ENCODE measurements at regions not wholly inside any gene's neighbourhood (a gene's known extent, or its start where the extent isn't known, plus 50 kb on each side); places are given as distances from the start of the nearest gene placed in this dataset.
A peak's percentile ranks its signal among the peaks of the same experiment; 100 is the strongest.
"Not testable (repeated sequence)": the region's sequence is repeated elsewhere in the genome, so short reads cannot be mapped to it uniquely, and the experiment has no call there.

GRCh38 chr10:33695536-33695935 lies 361.1 kb upstream of the NRP1 start:
- Histone ChIP-seq H2BK5ac (ENCODE audit: low read depth, low read length, poor library complexity, severe bottlenecking) (no peak overlapping the region), H3K14ac (ENCODE audit: low read length in 2 of 2) (no peak overlapping the region), H3K36me3 (ENCODE audit: control insufficient read depth in 1 of 2, insufficient read depth in 2 of 2, low read depth in 1 of 2, low read length in 2 of 2) (no peaks in the 10 kb centered on the region), H3K4me2 (ENCODE audit: low read length, poor library complexity, severe bottlenecking) (no peak overlapping the region), H3K4me1 (ENCODE audit: control insufficient read depth, insufficient read depth, low read depth, low read length) (no peaks in the 10 kb centered on the region), H3K79me1 (replicated peaks; ENCODE audit: low read length, poor library complexity, severe bottlenecking) (no peaks in the 10 kb centered on the region), H3K23ac (ENCODE audit: low read length in 2 of 2) (no peak overlapping the region), H3K4me3 (ENCODE audit: insufficient read depth in 1 of 2, low read depth in 1 of 2, low read length in 2 of 2) (no peak overlapping the region), H3K27ac (ENCODE audit: low read length, poor library complexity, severe bottlenecking) (no peak overlapping the region), H3K27me3 (ENCODE audit: control insufficient read depth in 1 of 2, insufficient read depth in 1 of 2, low read length in 2 of 2) (no peaks in the 10 kb centered on the region), H4K91ac (ENCODE audit: low read length) (no peak overlapping the region), H2BK120ac (ENCODE audit: low read depth, low read length) (no peak overlapping the region), H2AFZ (ENCODE audit: low read depth, low read length) (no peak overlapping the region), H3K9me3 (ENCODE audit: control insufficient read depth, low read length) (no peaks in the 10 kb centered on the region), H4K8ac (ENCODE audit: low read length) (no peak overlapping the region), H2BK12ac (ENCODE audit: low read length in 2 of 2) (no peak overlapping the region), H2AK5ac (ENCODE audit: low read length, severe bottlenecking) (no peak overlapping the region), H3K9ac (ENCODE audit: low read length) (no peak overlapping the region), H3K4ac (ENCODE audit: low read depth in 1 of 2, low read length in 2 of 2) (no peak overlapping the region), H3K18ac (ENCODE audit: low read depth in 1 of 2, low read length in 2 of 2) (no peak overlapping the region), H2BK15ac (ENCODE audit: low read depth, poor library complexity, severe bottlenecking) (no peak overlapping the region)
- 90% methylated on average over 5 of the region's 5 CpGs for WGBS
- DNase-seq, result no peak

- H4K8ac ChIP-seq (ENCODE audit: low read length); DNase-seq; H3K4ac ChIP-seq (ENCODE audit: low read depth in 1 of 2, low read length in 2 of 2); H2AK5ac ChIP-seq (ENCODE audit: low read length, severe bottlenecking); H2BK15ac ChIP-seq (ENCODE audit: low read depth, poor library complexity, severe bottlenecking); H3K27ac ChIP-seq (ENCODE audit: low read length, poor library complexity, severe bottlenecking); H3K4me3 ChIP-seq (ENCODE audit: insufficient read depth in 1 of 2, low read depth in 1 of 2, low read length in 2 of 2); H4K91ac ChIP-seq (ENCODE audit: low read length); H3K27me3 ChIP-seq (ENCODE audit: control insufficient read depth in 1 of 2, insufficient read depth in 1 of 2, low read length in 2 of 2); H2AFZ ChIP-seq (ENCODE audit: low read depth, low read length); H3K9ac ChIP-seq (ENCODE audit: low read length); H3K18ac ChIP-seq (ENCODE audit: low read depth in 1 of 2, low read length in 2 of 2); H3K14ac ChIP-seq (ENCODE audit: low read length in 2 of 2); H3K4me1 ChIP-seq (ENCODE audit: control insufficient read depth, insufficient read depth, low read depth, low read length); H3K36me3 ChIP-seq (ENCODE audit: control insufficient read depth in 1 of 2, insufficient read depth in 2 of 2, low read depth in 1 of 2, low read length in 2 of 2); H3K23ac ChIP-seq (ENCODE audit: low read length in 2 of 2); H3K4me2 ChIP-seq (ENCODE audit: low read length, poor library complexity, severe bottlenecking); H3K9me3 ChIP-seq (ENCODE audit: control insufficient read depth, low read length); H2BK12ac ChIP-seq (ENCODE audit: low read length in 2 of 2); H2BK5ac ChIP-seq (ENCODE audit: low read depth, low read length, poor library complexity, severe bottlenecking); H2BK120ac ChIP-seq (ENCODE audit: low read depth, low read length); H3K79me1 ChIP-seq (replicated peaks; ENCODE audit: low read length, poor library complexity, severe bottlenecking): not testable (repeated sequence)
- 91% methylated on average over 2 of the region's 2 CpGs for WGBS
Measured at GRCh38 chr10:33690536-33690935, 356.1 kb upstream of the NRP1 start.

- no peak overlapping the region for H2AK5ac ChIP-seq (ENCODE audit: low read length, severe bottlenecking)
- no peak overlapping the region for H3K23ac ChIP-seq (ENCODE audit: low read length in 2 of 2)
- no peak overlapping the region for H2BK12ac ChIP-seq (ENCODE audit: low read length in 2 of 2)
- H3K36me3 ChIP-seq (ENCODE audit: control insufficient read depth in 1 of 2, insufficient read depth in 2 of 2, low read depth in 1 of 2, low read length in 2 of 2), result no peaks in the 10 kb centered on the region
- no peak overlapping the region for H2BK120ac ChIP-seq (ENCODE audit: low read depth, low read length)
- no peak overlapping the region for H3K9ac ChIP-seq (ENCODE audit: low read length)
- no peak overlapping the region for H3K18ac ChIP-seq (ENCODE audit: low read depth in 1 of 2, low read length in 2 of 2)
- WGBS, result 67% methylated on average over 1 of the region's 2 CpGs
- no peak overlapping the region for H4K8ac ChIP-seq (ENCODE audit: low read length)
- H3K4ac ChIP-seq (ENCODE audit: low read depth in 1 of 2, low read length in 2 of 2), result no peak overlapping the region
- H3K79me1 ChIP-seq (replicated peaks; ENCODE audit: low read length, poor library complexity, severe bottlenecking), result no peaks in the 10 kb centered on the region
- peaks cover 11% of the 10 kb centered on the region for H3K9me3 ChIP-seq (ENCODE audit: control insufficient read depth, low read length)
- no peak overlapping the region for H3K4me3 ChIP-seq (ENCODE audit: insufficient read depth in 1 of 2, low read depth in 1 of 2, low read length in 2 of 2)
- DNase-seq, result no peak
- no peak overlapping the region for H2AFZ ChIP-seq (ENCODE audit: low read depth, low read length)
- no peak overlapping the region for H2BK15ac ChIP-seq (ENCODE audit: low read depth, poor library complexity, severe bottlenecking)
- H3K4me2 ChIP-seq (ENCODE audit: low read length, poor library complexity, severe bottlenecking), result no peak overlapping the region
- no peak overlapping the region for H3K27ac ChIP-seq (ENCODE audit: low read length, poor library complexity, severe bottlenecking)
- no peak overlapping the region for H4K91ac ChIP-seq (ENCODE audit: low read length)
- no peak overlapping the region for H3K14ac ChIP-seq (ENCODE audit: low read length in 2 of 2)
- no peaks in the 10 kb centered on the region for H3K27me3 ChIP-seq (ENCODE audit: control insufficient read depth in 1 of 2, insufficient read depth in 1 of 2, low read length in 2 of 2)
- H3K4me1 ChIP-seq (ENCODE audit: control insufficient read depth, insufficient read depth, low read depth, low read length), result peaks cover 2% of the 10 kb centered on the region
- no peak overlapping the region for H2BK5ac ChIP-seq (ENCODE audit: low read depth, low read length, poor library complexity, severe bottlenecking)
Measured at GRCh38 chr10:33688506-33688905, 354.0 kb upstream of the NRP1 start.

GRCh38 chr10:33684211-33684611 lies 349.7 kb upstream of the NRP1 start:
- no peaks in the 10 kb centered on the region for H3K27me3 ChIP-seq (ENCODE audit: control insufficient read depth in 1 of 2, insufficient read depth in 1 of 2, low read length in 2 of 2)
- H3K4me1 ChIP-seq (ENCODE audit: control insufficient read depth, insufficient read depth, low read depth, low read length), result peaks cover 2% of the 10 kb centered on the region
- H2AFZ ChIP-seq (ENCODE audit: low read depth, low read length), result no peak overlapping the region
- no peak overlapping the region for H3K23ac ChIP-seq (ENCODE audit: low read length in 2 of 2)
- H4K8ac ChIP-seq (ENCODE audit: low read length), result no peak overlapping the region
- H2BK15ac ChIP-seq (ENCODE audit: low read depth, poor library complexity, severe bottlenecking), result no peak overlapping the region
- H3K14ac ChIP-seq (ENCODE audit: low read length in 2 of 2), result no peak overlapping the region
- H3K18ac ChIP-seq (ENCODE audit: low read depth in 1 of 2, low read length in 2 of 2), result no peak overlapping the region
- DNase-seq, result no peak
- H2BK12ac ChIP-seq (ENCODE audit: low read length in 2 of 2), result no peak overlapping the region
- no peak overlapping the region for H3K9ac ChIP-seq (ENCODE audit: low read length)
- no peak overlapping the region for H3K4ac ChIP-seq (ENCODE audit: low read depth in 1 of 2, low read length in 2 of 2)
- H2BK5ac ChIP-seq (ENCODE audit: low read depth, low read length, poor library complexity, severe bottlenecking), result no peak overlapping the region
- H3K4me3 ChIP-seq (ENCODE audit: insufficient read depth in 1 of 2, low read depth in 1 of 2, low read length in 2 of 2), result peak overlapping the region in 1 of 2 experiments; percentile 0
- no peak overlapping the region for H3K27ac ChIP-seq (ENCODE audit: low read length, poor library complexity, severe bottlenecking)
- peaks cover 21% of the 10 kb centered on the region for H3K9me3 ChIP-seq (ENCODE audit: control insufficient read depth, low read length)
- no peak overlapping the region for H2AK5ac ChIP-seq (ENCODE audit: low read length, severe bottlenecking)
- no peaks in the 10 kb centered on the region for H3K79me1 ChIP-seq (replicated peaks; ENCODE audit: low read length, poor library complexity, severe bottlenecking)
- no peak overlapping the region for H2BK120ac ChIP-seq (ENCODE audit: low read depth, low read length)
- no peak overlapping the region for H4K91ac ChIP-seq (ENCODE audit: low read length)
- 83% methylated on average over 2 of the region's 2 CpGs for WGBS
- H3K36me3 ChIP-seq (ENCODE audit: control insufficient read depth in 1 of 2, insufficient read depth in 2 of 2, low read depth in 1 of 2, low read length in 2 of 2), result no peaks in the 10 kb centered on the region
- H3K4me2 ChIP-seq (ENCODE audit: low read length, poor library complexity, severe bottlenecking), result no peak overlapping the region

Measured in mesenchymal stem cell (in vitro differentiated cells and primary cell).